ENCODE measurements at regions not wholly inside any gene's neighbourhood (a gene's known extent, or its start where the extent isn't known, plus 50 kb on each side); places are given as distances from the start of the nearest gene placed in this dataset.

- TF ChIP-seq EZH2 (IDR thresholded peaks at IDR 0.05; ENCODE audit: borderline replicate concordance, low read length) (no peak), CTCF (conservative IDR thresholded peaks at IDR 0.05 in 1 of 2, IDR thresholded peaks at IDR 0.05 in 1 of 2; ENCODE audit: extremely low read depth in 1 of 2, insufficient read depth in 1 of 2, low read depth in 1 of 2, low read length in 2 of 2) (no peak)
These were observed 80.5 kb upstream of the LNX1 start for GRCh38 chr4:53671757-53672156.

Data from mammary epithelial cell (primary cell).